HEK293 (cell line): ENCODE measurements at regions not wholly inside any gene's neighbourhood (a gene's known extent, or its start where the extent isn't known, plus 50 kb on each side); places are given as distances from the start of the nearest gene placed in this dataset.
"Not testable (repeated sequence)": the region's sequence is repeated elsewhere in the genome, so short reads cannot be mapped to it uniquely, and the experiment has no call there.

ENCODE experiments used
- CTCF ChIP-seq: fragments of 450-650 bp; formaldehyde crosslinking; IDR thresholded peaks from 2 replicates; pipeline ENCODE4 v1.5.1; 2016; ENCODE audit warnings: missing biosample characterization, missing genetic modification characterization
- MEIS1 ChIP-seq: sonication (generic); formaldehyde crosslinking; IDR thresholded peaks from 2 replicates; pipeline ENCODE4 v1.8.1; 2022; ENCODE audit warnings: missing genetic modification reagents, mild to moderate bottlenecking, borderline replicate concordance
- PBX3 ChIP-seq: sonication (generic); formaldehyde crosslinking; IDR thresholded peaks from 2 replicates; pipeline ENCODE4 v1.8.1; 2022; ENCODE audit warnings: mild to moderate bottlenecking, moderate library complexity, missing genetic modification reagents
- RBAK ChIP-seq: fragments of 450-650 bp; formaldehyde crosslinking; IDR thresholded peaks from 2 replicates; pipeline ENCODE4 v1.5.1; 2016; ENCODE audit warnings: missing biosample characterization, missing genetic modification characterization
- YY1 ChIP-seq: fragments of 450-650 bp; formaldehyde crosslinking; IDR thresholded peaks from 2 replicates; pipeline ENCODE4 v1.5.1; 2018; ENCODE audit warnings: missing biosample characterization, missing genetic modification characterization
- ZNF24 ChIP-seq: fragments of 450-650 bp; formaldehyde crosslinking; IDR thresholded peaks from 2 replicates; pipeline ENCODE4 v1.5.1; 2016; ENCODE audit warnings: missing biosample characterization, missing genetic modification characterization
- ZNF335 ChIP-seq: fragments of 450-650 bp; formaldehyde crosslinking; conservative IDR thresholded peaks from 2 replicates; pipeline ENCODE4 v1.5.1; 2016; ENCODE audit warnings: missing biosample characterization, missing genetic modification characterization
- ZSCAN4 ChIP-seq: fragments of 450-650 bp; formaldehyde crosslinking; IDR thresholded peaks from 2 replicates; pipeline ENCODE4 v1.5.1; 2017; ENCODE audit warnings: missing biosample characterization, missing genetic modification characterization

- TF ChIP-seq ZNF335 (tag by site-specific recombination); CTCF; MEIS1 (CRISPR knock-in tag); RBAK (tag by site-specific recombination); ZNF24 (tag by site-specific recombination); YY1 (tag by site-specific recombination); ZSCAN4; PBX3 (CRISPR knock-in tag): not testable (repeated sequence)
Measured at GRCh38 chr1:91182807-91183206, 161.0 kb upstream of the ZNF644 start.
